ENCODE measurements at regions not wholly inside any gene's neighbourhood (a gene's known extent, or its start where the extent isn't known, plus 50 kb on each side); places are given as distances from the start of the nearest gene placed in this dataset.

- TF ChIP-seq CTCF (IDR thresholded peaks at IDR 0.05; ENCODE audit: low read depth, low read length) (no peak), MYC (IDR thresholded peaks at IDR 0.05; ENCODE audit: low read depth, low read length) (no peak), MAX (IDR thresholded peaks at IDR 0.05; ENCODE audit: low read depth, low read length) (no peak), POLR2A (IDR thresholded peaks at IDR 0.05; ENCODE audit: extremely low read depth, insufficient read length) (no peak)
Measured at GRCh38 chr18:47438001-47438400, 186.5 kb upstream of the SKOR2 start.
